K562 (cell line): ENCODE measurements at regions not wholly inside any gene's neighbourhood (a gene's known extent, or its start where the extent isn't known, plus 50 kb on each side); places are given as distances from the start of the nearest gene placed in this dataset.

Experiments
- BRF1 ChIP-seq: IDR thresholded peaks from 3 replicates; pipeline ENCODE4 v1.6.1; 2011; ENCODE audit warnings: borderline replicate concordance, mild to moderate bottlenecking; ENCODE audit not compliant: insufficient read length; ENCODE audit errors: extremely low read depth
- CBFA2T2 ChIP-seq: fragments of 450-650 bp; conservative IDR thresholded peaks from 2 replicates; pipeline ENCODE4 v1.6.1; 2017; ENCODE audit warnings: mild to moderate bottlenecking
- CCNT2 ChIP-seq: IDR thresholded peaks from 2 replicates; pipeline ENCODE4 v1.6.1; 2011; ENCODE audit warnings: borderline replicate concordance, low read depth, mild to moderate bottlenecking, moderate library complexity, mixed read lengths, low read length; ENCODE audit not compliant: insufficient read length; ENCODE audit errors: extremely low read depth
- DMBX1 ChIP-seq: fragments of 250-450 bp; sonication (Bioruptor Pico); IDR thresholded peaks from 2 replicates; pipeline ENCODE4 v1.8.0; 2022; ENCODE audit warnings: inconsistent platforms, mild to moderate bottlenecking, moderate library complexity, borderline replicate concordance
- E2F3 ChIP-seq: fragments of 250-450 bp; sonication (Bioruptor Pico); IDR thresholded peaks from 2 replicates; pipeline ENCODE4 v1.4.0; 2020; ENCODE audit warnings: mild to moderate bottlenecking
- ELF2 ChIP-seq: fragments of 250-450 bp; sonication (Bioruptor Pico); IDR thresholded peaks from 2 replicates; pipeline ENCODE4 v1.5.0; 2021; ENCODE audit warnings: mild to moderate bottlenecking
- GABPA ChIP-seq: fragments of 200-800 bp; sonication (Bioruptor generic); conservative IDR thresholded peaks from 2 replicates; pipeline ENCODE4 v1.6.1; 2016; ENCODE audit warnings: low read depth, missing genetic modification characterization, missing compliant biosample characterization
- HDAC6 ChIP-seq: IDR thresholded peaks from 2 replicates; pipeline ENCODE4 v1.6.1; 2012; ENCODE audit warnings: low read depth, mild to moderate bottlenecking, control low read depth, inconsistent platforms, low read length, moderate library complexity
- L3MBTL2 ChIP-seq: fragments of 450-650 bp; IDR thresholded peaks from 2 replicates; pipeline ENCODE4 v1.6.1; 2016; ENCODE audit warnings: mild to moderate bottlenecking, moderate library complexity
- NR2F6 ChIP-seq: fragments of 450-650 bp; formaldehyde crosslinking; IDR thresholded peaks from 2 replicates; pipeline ENCODE4 v1.4.0; 2020; ENCODE audit warnings: mild to moderate bottlenecking
- POLR2AphosphoS2 ChIP-seq: IDR thresholded peaks from 2 replicates; pipeline ENCODE4 v1.6.1; 2012; ENCODE audit warnings: low read length, improper control_type of control experiment
- POLR2G ChIP-seq: fragments of 200-400 bp; formaldehyde crosslinking; IDR thresholded peaks from 2 replicates; pipeline ENCODE4 v1.6.1; 2017; ENCODE audit warnings: low read depth, mild to moderate bottlenecking, antibody characterized with exemption, low read length, moderate library complexity
- PTRF ChIP-seq: fragments of 450-650 bp; IDR thresholded peaks from 2 replicates; pipeline ENCODE4 v1.6.1; 2016; ENCODE audit warnings: mild to moderate bottlenecking, missing genetic modification characterization, missing compliant biosample characterization
- RBM39 ChIP-seq: fragments of 200-400 bp; formaldehyde crosslinking; optimal IDR thresholded peaks from 2 replicates; pipeline ENCODE3; 2018; ENCODE audit warnings: low read depth, low read length
- RFX5 ChIP-seq: IDR thresholded peaks from 2 replicates; pipeline ENCODE4 v1.6.1; 2011; ENCODE audit warnings: low read depth, mild to moderate bottlenecking, improper control_type of control experiment, low read length
- RHOXF2B ChIP-seq: fragments of 250-450 bp; sonication (Bioruptor Pico); conservative IDR thresholded peaks from 2 replicates; pipeline ENCODE4 v1.5.1; 2021
- TAL1 ChIP-seq: fragments of 450-650 bp; IDR thresholded peaks from 2 replicates; pipeline ENCODE4 v1.6.1; 2016; ENCODE audit warnings: mild to moderate bottlenecking
- THRAP3 ChIP-seq: fragments of 450-650 bp; IDR thresholded peaks from 2 replicates; pipeline ENCODE4 v1.6.1; 2016; ENCODE audit warnings: mild to moderate bottlenecking, inconsistent platforms, borderline replicate concordance
- USF2 ChIP-seq: sonication (generic); formaldehyde crosslinking; IDR thresholded peaks from 2 replicates; pipeline ENCODE4 v1.5.0; 2020; ENCODE audit warnings: missing genetic modification reagents
- ZFP36 ChIP-seq: fragments of 150-350 bp; IDR thresholded peaks from 2 replicates; pipeline ENCODE4 v1.6.1; 2018; ENCODE audit warnings: low read length, low read depth; ENCODE audit not compliant: partially characterized antibody
- ZNF239 ChIP-seq: fragments of 250-450 bp; sonication (Bioruptor Pico); IDR thresholded peaks from 2 replicates; pipeline ENCODE4 v1.4.0; 2020; ENCODE audit warnings: mild to moderate bottlenecking
- TF ChIP-seq, protein P1 (sequence below): fragments of 250-450 bp; sonication (Bioruptor Pico); IDR thresholded peaks from 2 replicates; pipeline ENCODE4 v1.8.0; 2022; ENCODE audit warnings: moderate library complexity, mild to moderate bottlenecking, inconsistent platforms
- TF ChIP-seq, protein P2 (sequence below): fragments of 250-450 bp; sonication (Bioruptor Pico); IDR thresholded peaks from 2 replicates; pipeline ENCODE4 v1.4.0; 2020

DNA sequence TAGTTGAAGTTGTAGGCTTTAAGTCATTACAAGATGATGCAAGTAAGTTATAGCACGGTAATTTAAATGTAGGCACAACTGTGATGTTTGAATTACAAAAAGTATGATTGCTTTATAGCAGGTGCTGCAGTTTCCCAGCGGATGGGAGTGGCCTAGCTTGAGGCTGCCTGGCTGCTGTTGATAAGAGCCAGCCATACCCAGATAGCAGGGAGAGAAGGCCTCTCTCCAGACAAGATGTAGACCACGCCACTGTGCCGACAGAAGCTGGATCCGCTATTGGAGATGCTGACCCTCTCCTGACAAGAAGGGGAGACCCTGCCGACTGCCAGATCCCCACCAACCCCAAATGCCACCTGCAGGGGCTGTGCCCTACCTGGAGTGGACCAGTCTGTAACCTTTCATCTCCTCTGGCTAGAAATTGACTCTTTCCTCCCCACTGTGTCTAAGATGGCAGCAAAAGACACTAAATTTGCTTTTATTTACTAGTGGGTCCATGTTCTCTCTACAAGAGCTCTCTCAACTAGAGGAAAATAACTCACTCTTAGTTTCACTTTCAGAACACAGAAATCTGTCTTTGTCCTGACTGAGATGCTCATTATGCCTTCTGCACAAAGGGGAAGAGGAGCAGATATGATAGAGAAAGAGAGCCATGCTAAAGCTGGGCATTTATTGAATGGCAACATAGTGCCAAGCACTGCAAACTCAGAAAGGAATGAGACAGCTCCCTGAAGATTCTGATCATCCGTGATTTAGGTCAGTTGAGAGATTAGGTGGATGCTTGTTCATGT lies 127.9 kb downstream of the URB2 start (continued):
- TF ChIP-seq, protein P1, sequence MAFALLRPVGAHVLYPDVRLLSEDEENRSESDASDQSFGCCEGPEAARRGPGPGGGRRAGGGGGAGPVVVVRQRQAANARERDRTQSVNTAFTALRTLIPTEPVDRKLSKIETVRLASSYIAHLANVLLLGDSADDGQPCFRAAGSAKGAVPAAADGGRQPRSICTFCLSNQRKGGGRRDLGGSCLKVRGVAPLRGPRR (CRISPR knock-in tag), result no peak
- TF ChIP-seq HDAC6, result no peak
- TF ChIP-seq ZNF239, result no peak
- TF ChIP-seq RHOXF2B (CRISPR knock-in tag), result no peak
- TF ChIP-seq CBFA2T2, result peak; percentile 93
- no peak for TF ChIP-seq BRF1
- TF ChIP-seq DMBX1 (CRISPR knock-in tag), result no peak
- no peak for TF ChIP-seq ELF2
- TF ChIP-seq GABPA (tag), result no peak
- TF ChIP-seq, protein P2, sequence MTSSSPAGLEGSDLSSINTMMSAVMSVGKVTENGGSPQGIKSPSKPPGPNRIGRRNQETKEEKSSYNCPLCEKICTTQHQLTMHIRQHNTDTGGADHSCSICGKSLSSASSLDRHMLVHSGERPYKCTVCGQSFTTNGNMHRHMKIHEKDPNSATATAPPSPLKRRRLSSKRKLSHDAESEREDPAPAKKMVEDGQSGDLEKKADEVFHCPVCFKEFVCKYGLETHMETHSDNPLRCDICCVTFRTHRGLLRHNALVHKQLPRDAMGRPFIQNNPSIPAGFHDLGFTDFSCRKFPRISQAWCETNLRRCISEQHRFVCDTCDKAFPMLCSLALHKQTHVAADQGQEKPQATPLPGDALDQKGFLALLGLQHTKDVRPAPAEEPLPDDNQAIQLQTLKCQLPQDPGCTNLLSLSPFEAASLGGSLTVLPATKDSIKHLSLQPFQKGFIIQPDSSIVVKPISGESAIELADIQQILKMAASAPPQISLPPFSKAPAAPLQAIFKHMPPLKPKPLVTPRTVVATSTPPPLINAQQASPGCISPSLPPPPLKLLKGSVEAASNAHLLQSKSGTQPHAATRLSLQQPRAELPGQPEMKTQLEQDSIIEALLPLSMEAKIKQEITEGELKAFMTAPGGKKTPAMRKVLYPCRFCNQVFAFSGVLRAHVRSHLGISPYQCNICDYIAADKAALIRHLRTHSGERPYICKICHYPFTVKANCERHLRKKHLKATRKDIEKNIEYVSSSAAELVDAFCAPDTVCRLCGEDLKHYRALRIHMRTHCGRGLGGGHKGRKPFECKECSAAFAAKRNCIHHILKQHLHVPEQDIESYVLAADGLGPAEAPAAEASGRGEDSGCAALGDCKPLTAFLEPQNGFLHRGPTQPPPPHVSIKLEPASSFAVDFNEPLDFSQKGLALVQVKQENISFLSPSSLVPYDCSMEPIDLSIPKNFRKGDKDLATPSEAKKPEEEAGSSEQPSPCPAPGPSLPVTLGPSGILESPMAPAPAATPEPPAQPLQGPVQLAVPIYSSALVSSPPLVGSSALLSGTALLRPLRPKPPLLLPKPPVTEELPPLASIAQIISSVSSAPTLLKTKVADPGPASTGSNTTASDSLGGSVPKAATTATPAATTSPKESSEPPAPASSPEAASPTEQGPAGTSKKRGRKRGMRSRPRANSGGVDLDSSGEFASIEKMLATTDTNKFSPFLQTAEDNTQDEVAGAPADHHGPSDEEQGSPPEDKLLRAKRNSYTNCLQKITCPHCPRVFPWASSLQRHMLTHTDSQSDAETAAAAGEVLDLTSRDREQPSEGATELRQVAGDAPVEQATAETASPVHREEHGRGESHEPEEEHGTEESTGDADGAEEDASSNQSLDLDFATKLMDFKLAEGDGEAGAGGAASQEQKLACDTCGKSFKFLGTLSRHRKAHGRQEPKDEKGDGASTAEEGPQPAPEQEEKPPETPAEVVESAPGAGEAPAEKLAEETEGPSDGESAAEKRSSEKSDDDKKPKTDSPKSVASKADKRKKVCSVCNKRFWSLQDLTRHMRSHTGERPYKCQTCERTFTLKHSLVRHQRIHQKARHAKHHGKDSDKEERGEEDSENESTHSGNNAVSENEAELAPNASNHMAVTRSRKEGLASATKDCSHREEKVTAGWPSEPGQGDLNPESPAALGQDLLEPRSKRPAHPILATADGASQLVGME (CRISPR knock-in tag), result no peak
- peak; percentile 37; the same call in 1 of the 2 replicates for TF ChIP-seq L3MBTL2
- no peak for TF ChIP-seq USF2
- no peak for TF ChIP-seq POLR2AphosphoS2
- TF ChIP-seq RFX5, result no peak
- TF ChIP-seq PTRF (tag), result no peak
- no peak for TF ChIP-seq POLR2G
- TF ChIP-seq TAL1, result peak; percentile 94
- no peak for TF ChIP-seq THRAP3
- no peak for TF ChIP-seq RBM39
- TF ChIP-seq CCNT2, result peak; percentile 74
- no peak for TF ChIP-seq ZFP36
- TF ChIP-seq E2F3 (CRISPR knock-in tag), result no peak
- TF ChIP-seq NR2F6 (CRISPR knock-in tag), result no peak
